Epithelial cell of esophagus (primary cell): ENCODE measurements at regions not wholly inside any gene's neighbourhood (a gene's known extent, or its start where the extent isn't known, plus 50 kb on each side); places are given as distances from the start of the nearest gene placed in this dataset.
"Not testable (repeated sequence)": the region's sequence is repeated elsewhere in the genome, so short reads cannot be mapped to it uniquely, and the experiment has no call there.

Experiments used
- DNase-seq: peaks from one replicate; pipeline ENCODE4 v3.0.0; 2010; ENCODE audit warnings: low read depth
- H3K4me3 ChIP-seq: 2 replicates; pipeline ENCODE4 v1.5.1; 2011; ENCODE audit warnings: mild to moderate bottlenecking, low read length, control low read depth
- CTCF ChIP-seq: IDR thresholded peaks from 2 replicates; pipeline ENCODE4 v1.5.1; 2011; ENCODE audit warnings: low read depth, mild to moderate bottlenecking, low read length, control low read depth, inconsistent platforms; ENCODE audit not compliant: insufficient read depth; ENCODE audit errors: missing control alignments

GRCh38 chr9:26229324-26230054, 551.2 kb upstream of the TUSC1 start:
- no peak for TF ChIP-seq CTCF
- DNase-seq = no peak
- H3K4me3 ChIP-seq = no peak overlapping the region

GRCh38 chr9:26228273-26228672, 550.0 kb upstream of the TUSC1 start:
- no peak for DNase-seq
- no peak for TF ChIP-seq CTCF

GRCh38 chr9:26221290-26221689, 543.0 kb upstream of the TUSC1 start:
- no peak for DNase-seq
- TF ChIP-seq CTCF = no peak
- no peak overlapping the region for H3K4me3 ChIP-seq

More at GRCh38 chr9:26228273-26228672, 550.0 kb upstream of the TUSC1 start:
- no peak overlapping the region for H3K4me3 ChIP-seq

GRCh38 chr9:26220367-26220766, 542.1 kb upstream of the TUSC1 start:
- no peak for TF ChIP-seq CTCF
- DNase-seq = no peak
- no peak overlapping the region for H3K4me3 ChIP-seq

GRCh38 chr9:26219961-26220360, 541.7 kb upstream of the TUSC1 start:
- DNase-seq = no peak
- H3K4me3 ChIP-seq = no peak overlapping the region
- no peak for TF ChIP-seq CTCF

- no peak for TF ChIP-seq CTCF
- H3K4me3 ChIP-seq = no peak overlapping the region
- no peak for DNase-seq
Measured at GRCh38 chr9:26216702-26217101, 538.5 kb upstream of the TUSC1 start.

- DNase-seq = not testable (repeated sequence)
Measured at GRCh38 chr9:26214713-26215444, 536.6 kb upstream of the TUSC1 start.

More at GRCh38 chr9:26214713-26215444, 536.6 kb upstream of the TUSC1 start:
- not testable (repeated sequence) for H3K4me3 ChIP-seq
